Prostate gland (tissue), 2 donors: ENCODE measurements at regions not wholly inside any gene's neighbourhood (a gene's known extent, or its start where the extent isn't known, plus 50 kb on each side); places are given as distances from the start of the nearest gene placed in this dataset.

Source experiments
- CTCF ChIP-seq, 4 experiments: fragments of 200-600 bp in 2 of 4; fragments of 450-650 bp in 2 of 4; sonication (generic) in 2 of 4; IDR thresholded peaks; 1 replicate in 3 of 4; 2 replicates in 1 of 4; pipeline ENCODE4 v1.5.1; 2016 to 2019; ENCODE audit warnings: antibody characterized with exemption in 4 of 4, mild to moderate bottlenecking in 2 of 4, moderate library complexity in 2 of 4
- POLR2A ChIP-seq: fragments of 450-650 bp; IDR thresholded peaks from one replicate; pipeline ENCODE4 v1.6.1; 2016; ENCODE audit warnings: antibody characterized with exemption, mild to moderate bottlenecking

GRCh38 chr18:991441-991840 is 86.8 kb downstream of the ADCYAP1 start:
- TF ChIP-seq CTCF (IDR thresholded peaks at IDR 0.05) (no peak), POLR2A (no peak)
